ENCODE measurements at regions not wholly inside any gene's neighbourhood (a gene's known extent, or its start where the extent isn't known, plus 50 kb on each side); places are given as distances from the start of the nearest gene placed in this dataset.
"Not testable (repeated sequence)": the region's sequence is repeated elsewhere in the genome, so short reads cannot be mapped to it uniquely, and the experiment has no call there.

DNA sequence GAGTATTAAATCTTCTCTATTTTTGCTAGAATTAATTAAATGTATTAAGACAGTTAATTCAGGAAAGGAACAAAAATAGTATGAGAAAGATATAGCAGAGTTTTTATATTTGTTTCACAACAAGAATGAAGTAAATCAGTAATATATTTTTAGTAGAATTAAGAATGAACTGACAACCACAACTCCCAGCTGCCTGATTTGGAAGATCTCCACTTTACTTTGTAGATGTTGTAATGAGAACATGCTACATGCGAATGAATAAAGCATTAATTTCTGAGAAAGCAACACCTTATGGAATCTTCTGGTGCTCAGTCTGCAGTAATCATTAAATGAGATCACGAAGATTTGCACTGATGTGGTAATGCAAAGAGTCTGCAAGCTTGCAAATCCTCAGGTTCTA, 695.6 kb upstream of the PCDH7 start:
- DNase-seq (ENCODE audit: low spot score): no peak
- Histone ChIP-seq H3K27ac (ENCODE audit: poor library complexity, severe bottlenecking) (no peak overlapping the region), H3K27me3 (ENCODE audit: insufficient read depth, poor library complexity, severe bottlenecking) (no peaks in the 10 kb centered on the region), H3K4me1 (ENCODE audit: insufficient read depth, poor library complexity, severe bottlenecking) (no peaks in the 10 kb centered on the region), H3K9me3 (ENCODE audit: severe bottlenecking) (no peaks in the 10 kb centered on the region), H3K4me3 (ENCODE audit: severe bottlenecking) (no peak overlapping the region), H3K36me3 (ENCODE audit: low read depth) (no peaks in the 10 kb centered on the region)
- TF ChIP-seq CTCF (IDR thresholded peaks at IDR 0.05; ENCODE audit: poor library complexity, severe bottlenecking): no peak
- no peak for ATAC-seq (ENCODE audit: low read depth)

GRCh38 chr4:30028826-30029225, 691.3 kb upstream of the PCDH7 start:
- Histone ChIP-seq H3K4me1 (ENCODE audit: insufficient read depth, poor library complexity, severe bottlenecking) (no peaks in the 10 kb centered on the region), H3K27ac (ENCODE audit: poor library complexity, severe bottlenecking) (no peak overlapping the region), H3K9me3 (ENCODE audit: severe bottlenecking) (peaks cover 3% of the 10 kb centered on the region), H3K36me3 (ENCODE audit: low read depth) (no peaks in the 10 kb centered on the region), H3K27me3 (ENCODE audit: insufficient read depth, poor library complexity, severe bottlenecking) (no peaks in the 10 kb centered on the region), H3K4me3 (ENCODE audit: severe bottlenecking) (no peak overlapping the region)
- ATAC-seq (ENCODE audit: low read depth): no peak
- no peak for DNase-seq (ENCODE audit: low spot score)
- TF ChIP-seq CTCF (IDR thresholded peaks at IDR 0.05; ENCODE audit: poor library complexity, severe bottlenecking): no peak

DNA sequence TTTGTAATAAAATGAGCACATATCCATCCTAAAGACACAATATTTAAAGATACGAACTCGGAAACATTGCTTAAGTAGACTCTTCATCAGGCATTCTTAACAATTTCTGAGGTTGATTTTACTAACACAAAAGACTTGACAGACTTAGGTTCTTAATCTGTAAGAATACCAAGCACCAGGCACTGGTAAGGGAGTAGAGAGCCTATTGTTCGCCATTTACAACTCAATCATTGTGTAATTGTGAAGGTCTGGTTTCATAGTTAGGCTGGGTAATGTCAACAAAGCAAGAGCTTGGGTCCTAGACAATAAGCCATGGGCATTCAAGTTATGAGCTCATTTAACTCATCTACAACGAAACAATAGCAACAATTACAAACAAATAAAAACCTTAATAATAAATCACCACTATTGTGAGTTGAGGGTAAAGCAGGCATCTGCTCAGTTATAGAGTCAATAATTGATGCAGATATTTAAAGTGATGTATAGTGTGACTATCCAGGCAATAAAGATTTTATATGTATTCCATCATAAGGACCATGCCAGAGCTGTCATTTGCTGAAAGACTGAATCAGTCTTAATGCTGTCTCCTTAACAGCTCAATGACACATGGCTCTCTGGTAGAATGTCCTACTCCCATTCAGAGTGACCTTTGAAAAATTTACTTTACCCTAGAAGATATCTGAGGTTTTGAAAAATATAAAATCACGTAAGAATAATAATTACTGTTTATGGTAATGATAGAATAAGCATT, 664.0 kb upstream of the PCDH7 start:
- no peaks in the 10 kb centered on the region for H3K4me1 ChIP-seq (ENCODE audit: insufficient read depth, poor library complexity, severe bottlenecking)
- H3K27me3 ChIP-seq (ENCODE audit: insufficient read depth, poor library complexity, severe bottlenecking): no peaks in the 10 kb centered on the region
- H3K36me3 ChIP-seq (ENCODE audit: low read depth): no peaks in the 10 kb centered on the region
- H3K27ac ChIP-seq (ENCODE audit: poor library complexity, severe bottlenecking): no peak overlapping the region
- H3K9me3 ChIP-seq (ENCODE audit: severe bottlenecking): no peaks in the 10 kb centered on the region
- no peak for TF ChIP-seq CTCF (IDR thresholded peaks at IDR 0.05; ENCODE audit: poor library complexity, severe bottlenecking)
- ATAC-seq (ENCODE audit: low read depth) (no peak), DNase-seq (ENCODE audit: low spot score) (no peak)
- H3K4me3 ChIP-seq (ENCODE audit: severe bottlenecking): no peak overlapping the region

GRCh38 chr4:30068234-30068633, 651.9 kb upstream of the PCDH7 start:
- DNase-seq (ENCODE audit: low spot score) (no peak), ATAC-seq (ENCODE audit: low read depth) (no peak)
- no peaks in the 10 kb centered on the region for H3K36me3 ChIP-seq (ENCODE audit: low read depth)
- no peak for TF ChIP-seq CTCF (IDR thresholded peaks at IDR 0.05; ENCODE audit: poor library complexity, severe bottlenecking)
- no peak overlapping the region for H3K27ac ChIP-seq (ENCODE audit: poor library complexity, severe bottlenecking)
- H3K4me3 ChIP-seq (ENCODE audit: severe bottlenecking): no peak overlapping the region
- no peaks in the 10 kb centered on the region for H3K4me1 ChIP-seq (ENCODE audit: insufficient read depth, poor library complexity, severe bottlenecking)
- H3K27me3 ChIP-seq (ENCODE audit: insufficient read depth, poor library complexity, severe bottlenecking): no peaks in the 10 kb centered on the region
- H3K9me3 ChIP-seq (ENCODE audit: severe bottlenecking): no peaks in the 10 kb centered on the region

DNA sequence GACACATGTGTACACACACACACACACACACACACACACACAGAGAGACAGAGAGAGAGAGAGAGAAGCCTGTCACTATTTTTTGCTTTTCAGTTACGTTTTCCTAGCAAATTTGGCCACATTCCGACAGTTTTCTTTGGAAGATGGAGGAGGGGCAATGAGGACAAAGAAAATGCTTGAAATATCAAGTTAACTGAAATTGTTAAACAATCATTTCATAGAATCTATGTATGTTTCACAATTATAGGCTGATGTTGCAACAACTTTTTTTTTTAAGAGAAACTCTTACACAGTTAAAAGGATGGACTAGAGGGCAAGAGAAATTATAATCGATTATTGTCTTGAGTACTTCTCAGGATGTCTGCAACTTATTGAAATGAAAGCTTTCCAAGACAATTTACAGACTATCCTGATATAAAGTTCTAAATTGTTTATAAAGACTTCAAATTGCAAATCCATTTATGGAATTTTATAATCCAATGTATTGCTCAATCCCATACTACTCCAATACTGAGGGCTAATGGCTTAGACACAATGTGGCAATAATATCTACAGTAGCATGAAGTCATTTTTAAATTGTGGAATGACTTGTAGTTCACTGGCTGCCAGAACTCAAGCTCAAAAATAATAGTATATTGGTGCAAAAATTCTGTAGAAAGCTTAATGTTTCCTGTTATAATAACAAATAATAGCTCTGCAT, 647.0 kb upstream of the PCDH7 start:
- DNase-seq (ENCODE audit: low spot score) (no peak), ATAC-seq (ENCODE audit: low read depth) (no peak)
- no peaks in the 10 kb centered on the region for H3K36me3 ChIP-seq (ENCODE audit: low read depth)
- no peaks in the 10 kb centered on the region for H3K27me3 ChIP-seq (ENCODE audit: insufficient read depth, poor library complexity, severe bottlenecking)
- no peaks in the 10 kb centered on the region for H3K9me3 ChIP-seq (ENCODE audit: severe bottlenecking)
- no peak overlapping the region for H3K27ac ChIP-seq (ENCODE audit: poor library complexity, severe bottlenecking)
- no peak for TF ChIP-seq CTCF (IDR thresholded peaks at IDR 0.05; ENCODE audit: poor library complexity, severe bottlenecking)
- H3K4me3 ChIP-seq (ENCODE audit: severe bottlenecking): no peak overlapping the region
- H3K4me1 ChIP-seq (ENCODE audit: insufficient read depth, poor library complexity, severe bottlenecking): no peaks in the 10 kb centered on the region

DNA sequence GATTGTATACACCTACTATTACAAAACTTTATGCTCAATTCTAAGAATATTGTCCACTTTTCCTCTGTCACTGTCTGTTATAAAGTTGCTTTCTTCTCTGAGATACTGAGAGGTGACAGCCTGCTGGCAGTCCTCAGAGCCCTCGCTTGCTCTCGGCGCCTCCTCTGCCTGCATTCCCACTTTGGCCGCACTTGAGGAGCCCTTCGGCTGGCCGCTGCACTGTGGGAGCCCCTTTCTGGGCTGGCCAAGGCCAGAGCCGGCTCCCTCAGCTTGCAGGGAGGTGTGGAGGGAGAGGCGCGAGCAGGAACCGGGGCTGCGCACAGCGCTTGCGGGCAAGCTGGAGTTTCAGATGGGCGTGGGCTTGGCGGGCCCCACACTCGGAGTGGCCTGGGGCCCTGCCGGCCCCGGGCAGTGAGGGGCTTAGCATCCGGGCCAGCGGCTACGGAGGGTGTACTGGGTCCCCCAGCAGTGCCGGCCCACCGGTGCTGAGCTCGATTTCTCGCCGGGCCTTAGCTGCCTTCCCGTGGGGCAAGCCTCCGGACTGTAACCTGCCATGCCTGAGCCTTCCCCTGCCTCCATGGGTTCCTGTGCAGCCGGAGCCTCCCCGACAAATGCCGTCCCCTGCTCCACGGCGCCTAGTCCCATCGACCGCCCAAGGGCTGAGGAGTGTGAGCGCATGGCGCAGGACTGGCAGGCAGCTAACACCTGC, 627.6 kb upstream of the PCDH7 start:
- ATAC-seq (ENCODE audit: low read depth); H3K27me3 ChIP-seq (ENCODE audit: insufficient read depth, poor library complexity, severe bottlenecking); H3K4me1 ChIP-seq (ENCODE audit: insufficient read depth, poor library complexity, severe bottlenecking); H3K27ac ChIP-seq (ENCODE audit: poor library complexity, severe bottlenecking); H3K9me3 ChIP-seq (ENCODE audit: severe bottlenecking); H3K36me3 ChIP-seq (ENCODE audit: low read depth); H3K4me3 ChIP-seq (ENCODE audit: severe bottlenecking): not testable (repeated sequence)
- DNase-seq (ENCODE audit: low spot score): peak; percentile 27

All from RWPE2 (cell line).